Right cardiac atrium (tissue), 5 donors: ENCODE measurements at regions not wholly inside any gene's neighbourhood (a gene's known extent, or its start where the extent isn't known, plus 50 kb on each side); places are given as distances from the start of the nearest gene placed in this dataset.

ENCODE experiments used
- ATAC-seq, 2 donors: fragments of 200-7000 bp; cut with Tn5 transposase; one replicate each; pipeline versions ENCODE4 v1.8.0 to v1.9.1; 2020; ENCODE audit warnings: moderate library complexity in 2 of 2, mild to moderate bottlenecking in 1 of 2
- DNase-seq, 3 donors: peaks; one replicate each; pipeline ENCODE4 v3.0.0-alpha.2; 2020
- H3K27ac ChIP-seq: one replicate; pipeline ENCODE4 v1.5.1; 2013; ENCODE audit warnings: mild to moderate bottlenecking, low read length, control low read depth, moderate library complexity
- H3K27me3 ChIP-seq: one replicate; pipeline ENCODE4 v1.6.1; 2013; ENCODE audit not compliant: control insufficient read depth, insufficient read depth
- H3K4me1 ChIP-seq: one replicate; pipeline ENCODE4 v1.6.1; 2013; ENCODE audit warnings: low read length; ENCODE audit not compliant: control insufficient read depth, insufficient read depth
- H3K4me3 ChIP-seq: one replicate; pipeline ENCODE4 v1.5.1; 2013; ENCODE audit warnings: low read length, control low read depth
- H3K9me3 ChIP-seq: one replicate; pipeline ENCODE4 v1.6.1; 2013; ENCODE audit warnings: low read length; ENCODE audit not compliant: control insufficient read depth
- WGBS: extraction: QIAGEN DNeasy Blood & Tissue Kit; methylation state at CpG from one replicate; pipeline ENCODE4 v1.1.7; 2013; 5-methylcytosine and 5-hydroxymethylcytosine counted together
- intact Hi-C, 4 donors: fragments of 100-400 bp; cut with DNase I; formaldehyde crosslinking; loops; one replicate each; pipeline versions ENCODE4 v1.11.0 to v1.14.0; 2022 to 2023
- donor health status: healthy with polysubstance abuse.
- donor health status: DM: no; HTN: yes; CAD: no.
- donor health status: DM: no; HTN: no; CAD: no.
- donor health status: DM: no; HTN: yes; CAD: no; lungs with severe emphysema.
- donor health status: DM: yes; HTN: yes; CAD: no.

GRCh38 chr6:77403424-77403823, 59.9 kb downstream of the HTR1B start:
- Histone ChIP-seq H3K4me3 (no peak overlapping the region), H3K4me1 (no peaks in the 10 kb centered on the region), H3K9me3 (no peaks in the 10 kb centered on the region), H3K27ac (no peak overlapping the region), H3K27me3 (no peaks in the 10 kb centered on the region)
- peak in 1 of 2 donors; percentile 46 for ATAC-seq
- DNase-seq, result no peak
- intact Hi-C loops, result no loop called here

- intact Hi-C loops, result no loop called here
- no peak for ATAC-seq
Measured at GRCh38 chr6:77401231-77401630, 62.1 kb downstream of the HTR1B start.

GRCh38 chr6:77397561-77397960, 65.7 kb downstream of the HTR1B start:
- intact Hi-C loops, result no loop called here
- ATAC-seq, result no peak

More at GRCh38 chr6:77401231-77401630, 62.1 kb downstream of the HTR1B start:
- Histone ChIP-seq H3K4me3 (no peak overlapping the region), H3K4me1 (no peaks in the 10 kb centered on the region), H3K9me3 (no peaks in the 10 kb centered on the region), H3K27me3 (no peaks in the 10 kb centered on the region), H3K27ac (no peak overlapping the region)
- no peak for DNase-seq
- whole genome bisulfite sequencing, result 75% methylated on average over 2 of the region's 2 CpGs

GRCh38 chr6:77389402-77389801, 73.9 kb downstream of the HTR1B start:
- no peak overlapping the region for H3K27ac ChIP-seq
- H3K4me1 ChIP-seq, result no peaks in the 10 kb centered on the region
- intact Hi-C loops, result no loop called here
- H3K4me3 ChIP-seq, result no peak overlapping the region
- H3K9me3 ChIP-seq, result no peaks in the 10 kb centered on the region
- DNase-seq, result no peak
- no peak for ATAC-seq
- no peaks in the 10 kb centered on the region for H3K27me3 ChIP-seq

More at GRCh38 chr6:77397561-77397960, 65.7 kb downstream of the HTR1B start:
- Histone ChIP-seq H3K9me3 (no peaks in the 10 kb centered on the region), H3K27me3 (no peaks in the 10 kb centered on the region), H3K27ac (no peak overlapping the region), H3K4me1 (no peaks in the 10 kb centered on the region), H3K4me3 (no peak overlapping the region)
- no peak for DNase-seq
- WGBS, result 44% methylated on average over 1 of the region's 1 CpG

- Histone ChIP-seq H3K27ac (no peak overlapping the region), H3K4me1 (no peaks in the 10 kb centered on the region), H3K27me3 (no peaks in the 10 kb centered on the region), H3K4me3 (no peak overlapping the region), H3K9me3 (no peaks in the 10 kb centered on the region)
- intact Hi-C loops, result no loop called here
- no peak for DNase-seq
- WGBS, result 26% methylated on average over 2 of the region's 2 CpGs
- no peak for ATAC-seq
Measured at GRCh38 chr6:77383026-77383425, 80.3 kb downstream of the HTR1B start.

GRCh38 chr6:77373955-77374354, 89.3 kb downstream of the HTR1B start:
- Histone ChIP-seq H3K4me1 (no peaks in the 10 kb centered on the region), H3K9me3 (no peaks in the 10 kb centered on the region), H3K4me3 (no peak overlapping the region), H3K27me3 (no peaks in the 10 kb centered on the region), H3K27ac (no peak overlapping the region)
- ATAC-seq (no peak), DNase-seq (peak in 1 of 3 donors; percentile 33)
- WGBS, result 36% methylated on average over 3 of the region's 3 CpGs
- intact Hi-C loops, result no loop called here

GRCh38 chr6:77371748-77372147, 91.5 kb downstream of the HTR1B start:
- 69% methylated on average over 5 of the region's 5 CpGs for WGBS

GRCh38 chr6:77368660-77369313, 94.5 kb downstream of the HTR1B start:
- DNase-seq, result peak; percentile 25 to 83 (median 63)
- Histone ChIP-seq H3K27ac (peak overlapping the region; percentile 20), H3K9me3 (no peaks in the 10 kb centered on the region), H3K4me3 (peak overlapping the region; percentile 44), H3K27me3 (no peaks in the 10 kb centered on the region), H3K4me1 (no peaks in the 10 kb centered on the region)
- intact Hi-C loops, result no loop called here
- 43% methylated on average over 20 of the region's 20 CpGs for WGBS
- peak; percentile 88 for ATAC-seq

More at GRCh38 chr6:77371748-77372147, 91.5 kb downstream of the HTR1B start:
- no peaks in the 10 kb centered on the region for H3K27me3 ChIP-seq
- H3K4me1 ChIP-seq, result no peaks in the 10 kb centered on the region
- no peak for DNase-seq
- H3K4me3 ChIP-seq, result no peak overlapping the region
- ATAC-seq, result no peak
- H3K9me3 ChIP-seq, result no peaks in the 10 kb centered on the region
- no peak overlapping the region for H3K27ac ChIP-seq
- intact Hi-C loops, result no loop called here

- no peaks in the 10 kb centered on the region for H3K4me1 ChIP-seq
- H3K27me3 ChIP-seq, result no peaks in the 10 kb centered on the region
- WGBS, result 77% methylated on average over 2 of the region's 2 CpGs
- H3K27ac ChIP-seq, result no peak overlapping the region
- H3K4me3 ChIP-seq, result no peak overlapping the region
- H3K9me3 ChIP-seq, result no peaks in the 10 kb centered on the region
- intact Hi-C loops, result no loop called here
- ATAC-seq (no peak), DNase-seq (no peak)
Measured at GRCh38 chr6:77366798-77367197, 96.5 kb downstream of the HTR1B start.

- intact Hi-C loops, result no loop called here
- Histone ChIP-seq H3K9me3 (no peaks in the 10 kb centered on the region), H3K4me3 (no peak overlapping the region), H3K27me3 (no peaks in the 10 kb centered on the region), H3K4me1 (no peaks in the 10 kb centered on the region), H3K27ac (no peak overlapping the region)
- DNase-seq (no peak), ATAC-seq (no peak)
- 85% methylated on average over 1 of the region's 1 CpG for WGBS
Measured at GRCh38 chr6:77363702-77364101, 99.6 kb downstream of the HTR1B start.

- Histone ChIP-seq H3K9me3 (no peaks in the 10 kb centered on the region), H3K4me1 (no peaks in the 10 kb centered on the region), H3K27me3 (no peaks in the 10 kb centered on the region), H3K27ac (no peak overlapping the region), H3K4me3 (no peak overlapping the region)
- no peak for DNase-seq
- 97% methylated on average over 2 of the region's 2 CpGs for WGBS
- ATAC-seq, result no peak
- intact Hi-C loops, result no loop called here
Measured at GRCh38 chr6:77362055-77362454, 101.2 kb downstream of the HTR1B start.

- H3K4me1 ChIP-seq, result no peaks in the 10 kb centered on the region
- no peak overlapping the region for H3K4me3 ChIP-seq
- DNase-seq, result no peak
- H3K27me3 ChIP-seq, result no peaks in the 10 kb centered on the region
- ATAC-seq, result no peak
- WGBS, result 90% methylated on average over 1 of the region's 1 CpG
- no peaks in the 10 kb centered on the region for H3K9me3 ChIP-seq
- H3K27ac ChIP-seq, result no peak overlapping the region
- intact Hi-C loops, result no loop called here
Measured at GRCh38 chr6:77361018-77361417, 102.3 kb downstream of the HTR1B start.
